CD1c-positive myeloid dendritic cell (primary cell): ENCODE measurements at regions not wholly inside any gene's neighbourhood (a gene's known extent, or its start where the extent isn't known, plus 50 kb on each side); places are given as distances from the start of the nearest gene placed in this dataset.

Experiments used
- DNase-seq: peaks from one replicate; pipeline ENCODE4 v3.0.0-alpha.2; 2016; ENCODE audit errors: extremely low spot score

- DNase-seq: no peak
Measured at GRCh38 chr2:51120754-51121280, 88.9 kb upstream of the NRXN1 start.

DNA sequence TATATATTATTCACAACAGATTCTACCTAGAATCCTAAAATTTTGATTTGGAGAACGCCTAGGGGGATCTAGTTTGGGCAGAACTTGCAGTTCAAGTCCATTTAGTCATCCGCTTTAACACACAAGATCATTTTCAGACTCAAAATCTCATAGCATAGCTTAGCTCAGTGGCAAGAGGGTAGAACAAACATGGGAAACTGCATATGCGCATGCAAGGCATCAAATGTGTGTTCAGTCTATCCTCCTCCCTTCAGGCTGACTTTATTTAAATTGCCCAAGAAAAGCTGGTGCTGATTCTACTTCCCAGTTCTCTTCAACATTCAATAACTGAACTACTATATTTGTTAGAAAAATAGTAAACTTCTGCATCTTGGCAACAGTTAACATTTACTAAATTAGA, 79.6 kb upstream of the NRXN1 start:
- no peak for DNase-seq

- DNase-seq: no peak
Measured at GRCh38 chr2:51108794-51109193, 76.9 kb upstream of the NRXN1 start.

GRCh38 chr2:51107841-51108240, 75.9 kb upstream of the NRXN1 start:
- DNase-seq: no peak

DNA sequence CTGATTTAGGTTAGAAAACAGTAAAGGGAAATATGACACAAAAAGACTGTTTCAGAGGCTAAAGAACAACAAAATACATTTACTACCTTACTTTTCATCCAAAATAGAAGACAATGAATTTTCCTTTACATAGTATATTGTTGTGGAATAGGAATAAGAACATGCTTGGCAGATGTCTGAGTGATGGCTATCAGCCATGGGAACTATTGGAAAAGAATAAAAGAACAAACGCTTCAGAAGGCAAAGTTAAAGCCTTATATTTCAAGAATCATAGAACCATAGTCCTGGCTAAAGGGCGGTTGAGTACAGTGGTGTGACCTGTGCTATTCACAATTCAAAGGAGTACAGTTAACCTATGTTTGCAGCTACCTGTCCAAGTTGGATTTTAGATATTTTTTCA, 73.9 kb upstream of the NRXN1 start:
- DNase-seq: no peak

DNA sequence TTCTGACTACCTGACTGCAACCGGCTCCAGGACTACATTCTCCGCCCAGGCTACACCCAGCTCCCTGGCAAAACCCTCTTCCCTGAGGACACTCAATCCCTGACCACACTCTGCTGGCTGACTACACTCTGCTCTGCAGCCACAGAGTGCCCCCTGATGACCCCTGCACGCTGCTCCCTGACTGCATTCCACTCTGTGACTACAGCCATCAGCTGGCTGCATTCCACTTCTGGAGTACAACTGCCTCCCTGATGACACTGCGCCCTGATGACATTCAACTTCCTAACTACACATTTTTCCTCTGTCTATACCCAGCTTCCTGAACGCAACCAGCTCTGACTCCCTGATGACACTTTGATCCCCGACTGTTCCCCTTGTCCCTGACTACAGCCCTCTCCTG, 71.3 kb upstream of the NRXN1 start:
- no peak for DNase-seq

GRCh38 chr2:51093016-51093415, 61.1 kb upstream of the NRXN1 start:
- DNase-seq: no peak

GRCh38 chr2:51085420-51086068, 53.6 kb upstream of the NRXN1 start:
- DNase-seq: no peak

GRCh38 chr2:51084750-51085149, 52.8 kb upstream of the NRXN1 start:
- no peak for DNase-seq
